Upper lobe of left lung (tissue), 6 donors: ENCODE measurements at regions not wholly inside any gene's neighbourhood (a gene's known extent, or its start where the extent isn't known, plus 50 kb on each side); places are given as distances from the start of the nearest gene placed in this dataset.

ENCODE experiments used
- ATAC-seq, 2 donors: fragments of 200-7000 bp; cut with Tn5 transposase; one replicate each; pipeline ENCODE4 v1.9.1; 2022; ENCODE audit warnings: mild to moderate bottlenecking in 2 of 2, moderate library complexity in 2 of 2; ENCODE audit not compliant: low FRiP score in 2 of 2
- DNase-seq, 2 donors: peaks; one replicate each; pipeline ENCODE4 v3.0.0-alpha.2; 2019 to 2020
- H3K27ac ChIP-seq, 4 donors: fragments of 200-600 bp; sonication (generic); one replicate each; pipeline ENCODE4 v1.5.1; 2016 to 2019
- H3K27me3 ChIP-seq, 4 donors: fragments of 200-600 bp; sonication (generic); one replicate each; pipeline ENCODE4 v1.5.1; 2017 to 2019
- H3K36me3 ChIP-seq, 4 donors: fragments of 200-600 bp; sonication (generic); one replicate each; pipeline ENCODE4 v1.5.1; 2016 to 2019
- H3K4me1 ChIP-seq, 4 donors: fragments of 200-600 bp; sonication (generic); one replicate each; pipeline ENCODE4 v1.5.1; 2018 to 2019
- H3K4me3 ChIP-seq, 4 donors: fragments of 200-600 bp; sonication (generic); one replicate each; pipeline ENCODE4 v1.5.1; 2017 to 2019; ENCODE audit warnings: mild to moderate bottlenecking in 2 of 4, moderate library complexity in 1 of 4
- H3K9me3 ChIP-seq, 4 donors: fragments of 200-600 bp; sonication (generic); one replicate each; pipeline ENCODE4 v1.5.1; 2018 to 2019
- EP300 ChIP-seq, 4 donors: sonication (generic); formaldehyde crosslinking; IDR thresholded peaks; one replicate each; pipeline ENCODE4 v1.5.1; 2017; ENCODE audit warnings: antibody characterized with exemption in 4 of 4, control low read depth in 2 of 4
- POLR2A ChIP-seq, 4 donors: fragments of 450-650 bp; IDR thresholded peaks; one replicate each; pipeline ENCODE4 v1.5.1; 2016 to 2017; ENCODE audit warnings: antibody characterized with exemption in 4 of 4, mild to moderate bottlenecking in 2 of 4
- POLR2AphosphoS5 ChIP-seq, 2 donors: sonication (generic); formaldehyde crosslinking; IDR thresholded peaks; one replicate each; pipeline ENCODE4 v1.5.1; 2017; ENCODE audit warnings: antibody characterized with exemption in 2 of 2
- WGBS, 2 donors: methylation state at CpG; one replicate each; pipeline ENCODE4 v1.1.5; 2017 to 2018; 5-methylcytosine and 5-hydroxymethylcytosine counted together
- TF ChIP-seq, protein P1 (sequence below), 6 experiments: fragments of 450-650 bp in 4 of 6; fragments of 200-600 bp in 2 of 6; sonication (generic) in 2 of 6; IDR thresholded peaks; one replicate each; pipeline ENCODE4 v1.5.1; 2016 to 2019; ENCODE audit warnings: antibody characterized with exemption in 6 of 6
- donor health status: DM: no; HTN: no; CAD: no; lungs with moderate emphysema.
- donor health status: DM: no; HTN: yes; CAD: no; lungs with severe emphysema.

DNA sequence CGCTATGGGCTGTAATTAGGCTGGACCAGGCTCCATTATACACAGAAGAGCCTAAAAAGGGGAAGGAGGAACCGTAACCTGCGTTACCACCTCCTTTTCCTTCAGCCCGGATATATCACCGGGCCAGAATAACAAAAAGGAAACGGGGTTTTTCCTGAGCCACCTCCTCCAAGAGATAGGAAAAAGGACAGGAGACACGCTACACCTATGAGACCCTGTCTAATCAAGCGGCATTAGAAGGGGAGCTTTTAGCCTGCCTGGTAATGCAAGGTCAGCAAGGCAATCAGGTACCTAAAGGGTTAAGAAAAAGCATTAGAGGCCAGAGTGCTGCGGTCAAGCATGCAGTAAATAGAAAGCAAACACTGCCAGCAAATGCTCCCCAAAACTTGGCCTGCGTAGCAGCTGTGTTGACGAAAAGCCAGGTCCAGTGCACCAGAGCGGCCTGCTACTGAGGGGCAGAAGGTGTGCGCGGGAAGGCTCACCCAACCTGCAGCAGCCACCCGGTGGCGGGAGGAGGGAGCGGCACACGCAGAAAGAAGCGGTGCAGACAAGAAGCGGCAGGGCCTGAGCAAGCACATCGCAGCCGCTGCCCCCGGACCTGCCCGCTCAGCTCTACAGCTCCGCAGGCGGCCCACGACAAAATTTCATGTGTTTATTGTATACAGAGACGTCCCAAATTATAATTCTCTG lies 1466.1 kb downstream of the UQCRFS1 start:
- Histone ChIP-seq H3K27ac (no peak overlapping the region), H3K36me3 (no peaks in the 10 kb centered on the region), H3K4me1 (peaks cover 0 to 13% (median 0%) of the 10 kb centered on the region in 4 donors), H3K27me3 (no peaks in the 10 kb centered on the region), H3K9me3 (no peaks in the 10 kb centered on the region), H3K4me3 (peak overlapping the region in 2 of 4 donors; percentile 13)
- TF ChIP-seq, protein P1, sequence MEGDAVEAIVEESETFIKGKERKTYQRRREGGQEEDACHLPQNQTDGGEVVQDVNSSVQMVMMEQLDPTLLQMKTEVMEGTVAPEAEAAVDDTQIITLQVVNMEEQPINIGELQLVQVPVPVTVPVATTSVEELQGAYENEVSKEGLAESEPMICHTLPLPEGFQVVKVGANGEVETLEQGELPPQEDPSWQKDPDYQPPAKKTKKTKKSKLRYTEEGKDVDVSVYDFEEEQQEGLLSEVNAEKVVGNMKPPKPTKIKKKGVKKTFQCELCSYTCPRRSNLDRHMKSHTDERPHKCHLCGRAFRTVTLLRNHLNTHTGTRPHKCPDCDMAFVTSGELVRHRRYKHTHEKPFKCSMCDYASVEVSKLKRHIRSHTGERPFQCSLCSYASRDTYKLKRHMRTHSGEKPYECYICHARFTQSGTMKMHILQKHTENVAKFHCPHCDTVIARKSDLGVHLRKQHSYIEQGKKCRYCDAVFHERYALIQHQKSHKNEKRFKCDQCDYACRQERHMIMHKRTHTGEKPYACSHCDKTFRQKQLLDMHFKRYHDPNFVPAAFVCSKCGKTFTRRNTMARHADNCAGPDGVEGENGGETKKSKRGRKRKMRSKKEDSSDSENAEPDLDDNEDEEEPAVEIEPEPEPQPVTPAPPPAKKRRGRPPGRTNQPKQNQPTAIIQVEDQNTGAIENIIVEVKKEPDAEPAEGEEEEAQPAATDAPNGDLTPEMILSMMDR (IDR thresholded peaks at IDR 0.05), result peak in 1 of 6 experiments; percentile 17
- TF ChIP-seq EP300 (IDR thresholded peaks at IDR 0.05), result no peak
- WGBS, 2 donors, result 21 to 33% methylated on average over 26 to 28 of the region's 28 CpGs
- ATAC-seq, result peak in 1 of 2 donors; percentile 37
- peak in 1 of 2 donors; percentile 73 for DNase-seq

DNA sequence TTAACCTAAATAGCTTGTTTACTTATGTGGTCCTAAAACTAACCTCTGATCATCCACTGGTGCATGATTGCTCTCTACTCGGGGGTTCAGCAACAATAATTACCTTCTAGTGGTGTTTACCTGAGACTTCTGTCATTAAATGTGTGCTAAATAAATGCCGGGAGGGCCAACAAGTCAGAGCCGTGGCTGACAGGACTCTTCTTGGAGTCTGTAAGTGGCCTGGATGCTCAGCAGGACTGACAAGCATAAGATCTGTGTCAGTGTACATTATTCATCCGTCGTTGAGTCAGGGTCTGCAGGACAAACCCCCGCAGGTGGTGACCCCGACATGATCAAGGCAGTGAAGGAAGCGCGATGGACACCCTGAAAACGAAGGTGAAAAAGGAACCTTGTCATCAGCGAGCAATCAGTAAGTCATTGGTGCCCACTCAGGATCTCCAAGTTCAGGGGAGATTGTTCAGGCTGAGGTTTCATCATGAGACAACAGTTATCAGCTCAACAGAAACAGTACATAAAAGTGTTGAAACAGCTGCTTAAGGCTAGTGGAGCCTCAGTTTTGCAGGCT lies 1466.9 kb downstream of the UQCRFS1 start:
- no peak for DNase-seq
- Histone ChIP-seq H3K4me1 (peaks cover 0 to 13% (median 0%) of the 10 kb centered on the region in 4 donors), H3K27ac (no peak overlapping the region), H3K9me3 (no peaks in the 10 kb centered on the region), H3K27me3 (no peaks in the 10 kb centered on the region), H3K4me3 (no peak overlapping the region), H3K36me3 (peaks cover 0 to 4% (median 0%) of the 10 kb centered on the region in 4 donors)
- ATAC-seq, result no peak
- WGBS, 2 donors, result 89 to 90% methylated on average over 11 of the region's 11 CpGs
- TF ChIP-seq POLR2AphosphoS5 (IDR thresholded peaks at IDR 0.05) (no peak), EP300 (IDR thresholded peaks at IDR 0.05) (no peak), POLR2A (IDR thresholded peaks at IDR 0.05) (no peak)
- TF ChIP-seq, protein P1 (IDR thresholded peaks at IDR 0.05), result no peak

DNA sequence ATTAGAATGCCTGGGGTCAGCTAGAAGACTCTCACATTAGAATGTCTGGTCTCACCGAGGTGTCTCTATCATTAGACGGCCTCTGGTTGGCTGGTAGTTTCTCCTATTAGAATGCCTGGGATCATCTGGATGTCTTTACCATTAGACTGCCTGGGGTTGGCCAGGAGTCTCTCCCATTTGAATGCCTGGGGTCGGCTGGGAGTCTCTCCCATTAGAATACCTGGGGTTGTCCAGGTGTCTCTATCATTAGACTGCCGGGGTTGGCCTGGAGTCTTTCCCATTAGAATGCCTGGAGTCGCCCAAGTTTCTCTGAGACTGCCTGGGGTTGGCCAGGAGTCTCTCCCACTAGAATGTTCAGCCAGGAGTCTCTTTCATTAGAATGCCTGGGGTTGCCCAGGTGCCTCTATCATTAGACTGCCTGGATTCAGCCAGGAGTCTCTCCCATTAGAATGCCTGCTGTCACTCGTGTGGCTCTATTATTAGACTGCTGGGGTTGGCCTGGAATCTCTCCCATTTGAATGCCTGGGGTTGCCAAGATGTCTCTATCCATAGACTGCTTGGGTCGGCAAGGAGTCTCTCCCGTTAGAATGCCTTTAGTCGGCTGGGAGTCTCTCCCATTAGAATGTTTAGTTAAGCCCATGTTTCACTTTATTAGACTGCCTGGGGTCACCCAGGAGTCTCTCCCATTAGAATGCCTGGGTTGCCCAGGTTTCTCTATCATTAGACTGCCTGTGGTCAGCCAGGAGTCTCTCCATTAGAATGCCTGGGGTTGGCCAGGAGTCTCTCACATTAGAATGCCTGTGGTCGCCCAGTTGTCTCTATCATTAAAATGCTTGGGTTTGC lies 1467.8 kb downstream of the UQCRFS1 start:
- 74 to 86% methylated on average over 5 to 10 of the region's 10 CpGs for WGBS, 2 donors
- ATAC-seq, result no peak

DNA sequence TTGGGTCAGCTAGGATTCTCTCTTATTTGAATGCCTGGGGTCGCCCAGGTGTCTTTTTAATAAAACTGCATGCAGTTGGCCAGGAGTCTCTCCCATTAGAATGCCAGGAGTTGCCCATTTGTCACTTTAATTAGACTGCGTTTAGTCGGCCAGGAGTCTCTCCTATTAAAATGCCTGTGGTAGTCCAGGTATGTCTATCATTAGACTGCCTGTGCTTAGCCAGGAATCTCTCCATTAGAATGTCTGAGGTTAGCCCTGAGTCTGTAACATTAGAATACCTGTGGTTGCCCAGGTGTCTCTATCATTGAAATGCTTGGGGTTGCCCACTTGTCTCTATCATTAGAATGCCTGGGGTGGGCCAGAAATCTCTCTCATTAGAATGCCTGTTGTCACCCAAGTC lies 1470.9 kb downstream of the UQCRFS1 start:
- Histone ChIP-seq H3K36me3 (peaks cover 0 to 17% (median 4%) of the 10 kb centered on the region in 4 donors), H3K4me1 (peaks cover 0 to 7% (median 0%) of the 10 kb centered on the region in 4 donors), H3K27me3 (no peaks in the 10 kb centered on the region), H3K27ac (no peak overlapping the region), H3K4me3 (no peak overlapping the region), H3K9me3 (peaks cover 0 to 11% (median 2%) of the 10 kb centered on the region in 4 donors)
- TF ChIP-seq, protein P1 (IDR thresholded peaks at IDR 0.05), result no peak
- TF ChIP-seq EP300 (IDR thresholded peaks at IDR 0.05) (no peak), POLR2AphosphoS5 (IDR thresholded peaks at IDR 0.05) (no peak), POLR2A (IDR thresholded peaks at IDR 0.05) (no peak)
- DNase-seq, result no peak
- 83 to 100% methylated on average over 2 to 3 of the region's 3 CpGs for WGBS, 2 donors
- ATAC-seq, result no peak

More for the DNA sequence above, 1467.8 kb downstream of the UQCRFS1 start:
- Histone ChIP-seq H3K27me3 (no peaks in the 10 kb centered on the region), H3K4me1 (peaks cover 0 to 13% (median 0%) of the 10 kb centered on the region in 4 donors), H3K36me3 (peaks cover 0 to 5% (median under 1%) of the 10 kb centered on the region in 4 donors), H3K27ac (no peak overlapping the region), H3K9me3 (no peaks in the 10 kb centered on the region), H3K4me3 (no peak overlapping the region)
- no peak for DNase-seq
- no peak for TF ChIP-seq POLR2A (IDR thresholded peaks at IDR 0.05)
- no peak for TF ChIP-seq EP300 (IDR thresholded peaks at IDR 0.05)
- TF ChIP-seq POLR2AphosphoS5 (IDR thresholded peaks at IDR 0.05), result no peak
- TF ChIP-seq, protein P1 (IDR thresholded peaks at IDR 0.05), result no peak
